Tibial nerve (tissue), 4 donors: ENCODE measurements at regions not wholly inside any gene's neighbourhood (a gene's known extent, or its start where the extent isn't known, plus 50 kb on each side); places are given as distances from the start of the nearest gene placed in this dataset.

ENCODE experiments used
- DNase-seq, 2 donors: peaks; one replicate each; pipeline ENCODE4 v3.0.0-alpha.2; 2019; ENCODE audit warnings: low spot score in 2 of 2
- H3K27ac ChIP-seq, 4 donors: fragments of 200-600 bp; sonication (generic) in 3 of 4; one replicate each; pipeline ENCODE4 v1.5.1; 2017 to 2019; ENCODE audit warnings: mild to moderate bottlenecking in 1 of 4
- H3K27me3 ChIP-seq, 2 donors: fragments of 200-600 bp; sonication (generic) in 1 of 2; one replicate each; pipeline versions ENCODE4 v1.5.1 to v1.6.0; 2017 to 2019
- H3K36me3 ChIP-seq, 3 donors: fragments of 200-600 bp; sonication (generic); one replicate each; pipeline ENCODE4 v1.5.1; 2018 to 2019
- H3K4me1 ChIP-seq, 4 donors: fragments of 200-600 bp; sonication (generic) in 3 of 4; one replicate each; pipeline ENCODE4 v1.5.1; 2017 to 2019
- H3K4me3 ChIP-seq, 4 donors: fragments of 200-600 bp; sonication (generic) in 3 of 4; one replicate each; pipeline ENCODE4 v1.5.1; 2017 to 2019; ENCODE audit warnings: mild to moderate bottlenecking in 1 of 4, moderate library complexity in 1 of 4
- H3K9me3 ChIP-seq, 4 donors: fragments of 200-600 bp; sonication (generic) in 3 of 4; one replicate each; pipeline ENCODE4 v1.5.1; 2017 to 2019
- CTCF ChIP-seq, 5 experiments: fragments of 200-600 bp in 3 of 5; fragments of 450-650 bp in 2 of 5; sonication (generic) in 3 of 5; IDR thresholded peaks; one replicate each; pipeline ENCODE4 v1.5.1; 2016 to 2019; ENCODE audit warnings: antibody characterized with exemption in 5 of 5, mild to moderate bottlenecking in 3 of 5, moderate library complexity in 2 of 5
- EP300 ChIP-seq, 2 donors: sonication (generic); formaldehyde crosslinking; IDR thresholded peaks; one replicate each; pipeline ENCODE4 v1.6.1; 2017; ENCODE audit warnings: antibody characterized with exemption in 2 of 2, mild to moderate bottlenecking in 1 of 2
- POLR2A ChIP-seq, 2 donors: fragments of 450-650 bp; IDR thresholded peaks; one replicate each; pipeline ENCODE4 v1.6.1; 2017; ENCODE audit warnings: antibody characterized with exemption in 2 of 2, mild to moderate bottlenecking in 2 of 2, moderate library complexity in 2 of 2
- WGBS, 2 donors: methylation state at CpG; one replicate each; pipeline ENCODE4 v1.1.5; 2018; 5-methylcytosine and 5-hydroxymethylcytosine counted together

- Histone ChIP-seq H3K4me1 (no peaks in the 10 kb centered on the region), H3K9me3 (no peaks in the 10 kb centered on the region), H3K4me3 (no peak overlapping the region), H3K36me3 (no peaks in the 10 kb centered on the region), H3K27me3 (no peaks in the 10 kb centered on the region), H3K27ac (no peak overlapping the region)
- TF ChIP-seq EP300 (IDR thresholded peaks at IDR 0.05) (no peak), POLR2A (IDR thresholded peaks at IDR 0.05) (no peak), CTCF (IDR thresholded peaks at IDR 0.05) (no peak)
- DNase-seq, result no peak
Measured at GRCh38 chr9:32218100-32218767, 166.2 kb upstream of the ACO1 start.

- Histone ChIP-seq H3K27me3 (no peaks in the 10 kb centered on the region), H3K4me1 (no peaks in the 10 kb centered on the region), H3K4me3 (no peak overlapping the region), H3K9me3 (no peaks in the 10 kb centered on the region), H3K27ac (no peak overlapping the region), H3K36me3 (no peaks in the 10 kb centered on the region)
- 92 to 99% methylated on average over 2 of the region's 2 CpGs for WGBS, 2 donors
- no peak for DNase-seq
- TF ChIP-seq EP300 (IDR thresholded peaks at IDR 0.05) (no peak), CTCF (IDR thresholded peaks at IDR 0.05) (no peak), POLR2A (IDR thresholded peaks at IDR 0.05) (no peak)
Measured at GRCh38 chr9:32220750-32221149, 163.7 kb upstream of the ACO1 start.

- Histone ChIP-seq H3K4me3 (no peak overlapping the region), H3K4me1 (no peaks in the 10 kb centered on the region), H3K36me3 (no peaks in the 10 kb centered on the region), H3K27me3 (no peaks in the 10 kb centered on the region), H3K9me3 (no peaks in the 10 kb centered on the region), H3K27ac (no peak overlapping the region)
- WGBS, 2 donors, result 64 to 71% methylated on average over 2 of the region's 2 CpGs
- DNase-seq, result no peak
- no peak for TF ChIP-seq POLR2A (IDR thresholded peaks at IDR 0.05)
- no peak for TF ChIP-seq EP300 (IDR thresholded peaks at IDR 0.05)
- TF ChIP-seq CTCF (IDR thresholded peaks at IDR 0.05), result no peak
Measured at GRCh38 chr9:32234451-32234850, 150.0 kb upstream of the ACO1 start.

GRCh38 chr9:32247168-32247567, 137.3 kb upstream of the ACO1 start:
- TF ChIP-seq EP300 (IDR thresholded peaks at IDR 0.05), result no peak
- no peak for TF ChIP-seq CTCF (IDR thresholded peaks at IDR 0.05)
- no peak for TF ChIP-seq POLR2A (IDR thresholded peaks at IDR 0.05)
- no peaks in the 10 kb centered on the region for H3K27me3 ChIP-seq
- no peak overlapping the region for H3K27ac ChIP-seq
- DNase-seq, result no peak
- peaks cover 0 to 10% (median 0%) of the 10 kb centered on the region in 4 donors for H3K4me1 ChIP-seq
- H3K36me3 ChIP-seq, result no peaks in the 10 kb centered on the region
- no peak overlapping the region for H3K4me3 ChIP-seq
- no peaks in the 10 kb centered on the region for H3K9me3 ChIP-seq
- 41 to 51% methylated on average over 3 of the region's 3 CpGs for WGBS, 2 donors

GRCh38 chr9:32248189-32248712, 136.2 kb upstream of the ACO1 start:
- 49 to 53% methylated on average over 2 of the region's 2 CpGs for WGBS, 2 donors
- Histone ChIP-seq H3K4me3 (no peak overlapping the region), H3K9me3 (no peaks in the 10 kb centered on the region), H3K27ac (no peak overlapping the region), H3K4me1 (peaks cover 0 to 10% (median 0%) of the 10 kb centered on the region in 4 donors), H3K27me3 (no peaks in the 10 kb centered on the region), H3K36me3 (no peaks in the 10 kb centered on the region)
- TF ChIP-seq EP300 (IDR thresholded peaks at IDR 0.05), result no peak
- TF ChIP-seq CTCF (IDR thresholded peaks at IDR 0.05), result no peak
- no peak for TF ChIP-seq POLR2A (IDR thresholded peaks at IDR 0.05)
- no peak for DNase-seq
